ENCODE measurements at regions not wholly inside any gene's neighbourhood (a gene's known extent, or its start where the extent isn't known, plus 50 kb on each side); places are given as distances from the start of the nearest gene placed in this dataset.

- Histone ChIP-seq H3F3A (replicated peaks; ENCODE audit: low read depth) (no peaks in the 10 kb centered on the region), H3K36me3 (ENCODE audit: insufficient read depth) (no peaks in the 10 kb centered on the region), H3K27me3 (ENCODE audit: insufficient read depth) (no peaks in the 10 kb centered on the region), H3K27ac (ENCODE audit: low read depth) (no peak overlapping the region), H3K4me1 (ENCODE audit: insufficient read depth) (no peaks in the 10 kb centered on the region; the same call in 1 of the 2 replicates), H2AFZ (peak overlapping the region; percentile 93), H3K4me2 (no peak overlapping the region), H3K4me3 (no peak overlapping the region), H3K79me2 (replicated peaks; ENCODE audit: insufficient read depth) (no peaks in the 10 kb centered on the region), H3K9me2 (ENCODE audit: insufficient read depth) (no peaks in the 10 kb centered on the region), H4K20me1 (replicated peaks; ENCODE audit: insufficient read depth) (no peaks in the 10 kb centered on the region)
- H3K27me3 Mint-ChIP-seq (ENCODE audit: insufficient read depth, low read depth, poor library complexity) = peaks cover 2% of the 10 kb centered on the region
- no peaks in the 10 kb centered on the region for H3K36me3 Mint-ChIP-seq (ENCODE audit: low read depth)
- no peaks in the 10 kb centered on the region for H3K4me1 Mint-ChIP-seq
- TF ChIP-seq CTCF (conservative IDR thresholded peaks at IDR 0.05; ENCODE audit: low read depth in 2 of 2) (peak; percentile 90 to 91), JUNB (IDR thresholded peaks at IDR 0.05; ENCODE audit: unreplicated experiment) (no peak)
- H3K4me3 Mint-ChIP-seq = no peak overlapping the region
- H3K27ac Mint-ChIP-seq = no peak overlapping the region
- no peaks in the 10 kb centered on the region for H3K9me3 Mint-ChIP-seq
- DNase-seq (ENCODE audit: low spot score) (peak; percentile 90), ATAC-seq (peak; percentile 99)
Observed at GRCh38 chr17:51461578-51462004, 201.2 kb downstream of the UTP18 start.

DNA sequence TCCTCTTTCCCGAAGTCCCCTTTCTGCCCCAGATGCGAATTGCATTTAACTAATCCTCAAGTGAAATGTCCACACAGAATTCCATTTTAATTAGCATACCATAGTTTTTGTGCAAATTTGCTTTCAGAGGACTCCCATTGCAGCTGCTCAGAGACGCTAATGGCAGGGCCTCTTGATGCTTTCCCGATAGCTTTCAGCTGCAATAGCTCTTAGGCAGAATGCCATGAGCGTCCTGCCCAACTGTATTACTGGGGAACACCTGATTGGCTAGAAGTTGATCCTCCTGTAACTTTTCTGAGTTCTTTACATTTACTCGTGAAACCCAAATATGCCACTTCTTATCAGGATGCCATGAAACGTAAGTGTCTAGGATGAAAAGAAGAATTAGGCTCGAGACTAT is 203.0 kb downstream of the UTP18 start:
- H3K27ac Mint-ChIP-seq = no peak overlapping the region
- H2AFZ ChIP-seq = no peak overlapping the region; the same call in 1 of the 2 replicates
- TF ChIP-seq POLR2AphosphoS5 (IDR thresholded peaks at IDR 0.05; ENCODE audit: low read depth) = no peak
- TF ChIP-seq CREB1 (CRISPR knock-in tag; IDR thresholded peaks at IDR 0.05; ENCODE audit: low read depth) = no peak
- TF ChIP-seq REST (IDR thresholded peaks at IDR 0.05; ENCODE audit: unreplicated experiment) = no peak
- H3K4me1 Mint-ChIP-seq = no peaks in the 10 kb centered on the region
- no peaks in the 10 kb centered on the region for H4K20me1 ChIP-seq (replicated peaks; ENCODE audit: insufficient read depth)
- H3K4me3 Mint-ChIP-seq = no peak overlapping the region
- no peak overlapping the region for H3K4me3 ChIP-seq
- H3K9me3 Mint-ChIP-seq = no peaks in the 10 kb centered on the region
- no peaks in the 10 kb centered on the region for H3K9me2 ChIP-seq (ENCODE audit: insufficient read depth)
- ATAC-seq (no peak), DNase-seq (ENCODE audit: low spot score) (no peak)
- H3K36me3 ChIP-seq (ENCODE audit: insufficient read depth) = no peaks in the 10 kb centered on the region
- no peaks in the 10 kb centered on the region; the same call in 1 of the 2 replicates for H3K4me1 ChIP-seq (ENCODE audit: insufficient read depth)
- no peaks in the 10 kb centered on the region for H3K27me3 ChIP-seq (ENCODE audit: insufficient read depth)
- H3F3A ChIP-seq (replicated peaks; ENCODE audit: low read depth) = no peaks in the 10 kb centered on the region
- H3K79me2 ChIP-seq (replicated peaks; ENCODE audit: insufficient read depth) = no peaks in the 10 kb centered on the region
- H3K36me3 Mint-ChIP-seq (ENCODE audit: low read depth) = no peaks in the 10 kb centered on the region
- H3K27me3 Mint-ChIP-seq (ENCODE audit: insufficient read depth, low read depth, poor library complexity) = peaks cover 2% of the 10 kb centered on the region
- H3K4me2 ChIP-seq = no peak overlapping the region
- H3K27ac ChIP-seq (ENCODE audit: low read depth) = no peak overlapping the region
